Adipocyte (in vitro differentiated cells): ENCODE measurements at regions not wholly inside any gene's neighbourhood (a gene's known extent, or its start where the extent isn't known, plus 50 kb on each side); places are given as distances from the start of the nearest gene placed in this dataset.

Experiments used
- DNase-seq: peaks from one replicate; pipeline ENCODE4 v3.0.0-alpha.2; 2015; ENCODE audit warnings: low read depth
- H3K27me3 ChIP-seq: replicated peaks from 2 replicates; pipeline ENCODE4 v1.7.0; 2013; ENCODE audit warnings: mild to moderate bottlenecking, low read length, moderate library complexity; ENCODE audit not compliant: control insufficient read depth, insufficient read depth
- H3K36me3 ChIP-seq: 2 replicates; pipeline ENCODE4 v1.7.0; 2013; ENCODE audit warnings: low read length, mild to moderate bottlenecking, moderate library complexity; ENCODE audit not compliant: control insufficient read depth, insufficient read depth, severe bottlenecking
- H3K4me1 ChIP-seq: 2 replicates; pipeline ENCODE4 v1.7.0; 2013; ENCODE audit warnings: mild to moderate bottlenecking, low read length, moderate library complexity; ENCODE audit not compliant: control insufficient read depth, insufficient read depth
- H3K4me3 ChIP-seq: 2 replicates; pipeline ENCODE4 v1.7.0; 2013; ENCODE audit warnings: mild to moderate bottlenecking, low read length, moderate library complexity
- H3K9ac ChIP-seq: 2 replicates; pipeline ENCODE4 v1.7.0; 2013; ENCODE audit warnings: mild to moderate bottlenecking, low read length, moderate library complexity
- H3K9me3 ChIP-seq: 2 replicates; pipeline ENCODE4 v1.7.0; 2013; ENCODE audit warnings: mild to moderate bottlenecking, low read length, moderate library complexity; ENCODE audit not compliant: control insufficient read depth

GRCh38 chr21:26784974-26785373 lies 60.2 kb downstream of the ADAMTS1 start:
- H3K36me3 ChIP-seq: no peaks in the 10 kb centered on the region
- DNase-seq: no peak
- H3K9me3 ChIP-seq: no peaks in the 10 kb centered on the region
- H3K9ac ChIP-seq: no peak overlapping the region
- peaks cover 45% of the 10 kb centered on the region for H3K4me1 ChIP-seq
- no peak overlapping the region for H3K4me3 ChIP-seq
- H3K27me3 ChIP-seq: no peaks in the 10 kb centered on the region

GRCh38 chr21:26783466-26784195 lies 61.6 kb downstream of the ADAMTS1 start:
- Histone ChIP-seq H3K36me3 (no peaks in the 10 kb centered on the region), H3K4me1 (peaks cover 45% of the 10 kb centered on the region), H3K4me3 (no peak overlapping the region), H3K9me3 (no peaks in the 10 kb centered on the region), H3K27me3 (no peaks in the 10 kb centered on the region), H3K9ac (no peak overlapping the region)
- peak; percentile 37 for DNase-seq

- H3K36me3 ChIP-seq: no peaks in the 10 kb centered on the region
- H3K9ac ChIP-seq: no peak overlapping the region
- no peak overlapping the region for H3K4me3 ChIP-seq
- H3K9me3 ChIP-seq: no peaks in the 10 kb centered on the region
- DNase-seq: no peak
- no peaks in the 10 kb centered on the region for H3K27me3 ChIP-seq
- peaks cover 45% of the 10 kb centered on the region for H3K4me1 ChIP-seq
Observed at GRCh38 chr21:26782747-26783146, 62.5 kb downstream of the ADAMTS1 start.

- Histone ChIP-seq H3K4me1 (peaks cover 45% of the 10 kb centered on the region), H3K36me3 (no peaks in the 10 kb centered on the region), H3K9me3 (no peaks in the 10 kb centered on the region), H3K4me3 (no peak overlapping the region), H3K9ac (no peak overlapping the region), H3K27me3 (no peaks in the 10 kb centered on the region)
- no peak for DNase-seq
Observed at GRCh38 chr21:26782331-26782730, 62.9 kb downstream of the ADAMTS1 start.

GRCh38 chr21:26781331-26781730 lies 63.9 kb downstream of the ADAMTS1 start:
- no peak for DNase-seq
- Histone ChIP-seq H3K27me3 (no peaks in the 10 kb centered on the region), H3K4me3 (no peak overlapping the region), H3K36me3 (no peaks in the 10 kb centered on the region), H3K9me3 (no peaks in the 10 kb centered on the region), H3K9ac (no peak overlapping the region), H3K4me1 (peaks cover 52% of the 10 kb centered on the region)

- H3K9ac ChIP-seq: no peak overlapping the region
- H3K4me3 ChIP-seq: no peak overlapping the region
- H3K36me3 ChIP-seq: no peaks in the 10 kb centered on the region
- no peaks in the 10 kb centered on the region for H3K27me3 ChIP-seq
- peaks cover 20% of the 10 kb centered on the region for H3K4me1 ChIP-seq
- H3K9me3 ChIP-seq: no peaks in the 10 kb centered on the region
- no peak for DNase-seq
Observed at GRCh38 chr21:26777166-26777565, 68.0 kb downstream of the ADAMTS1 start.

GRCh38 chr21:26776310-26777021 lies 68.7 kb downstream of the ADAMTS1 start:
- no peaks in the 10 kb centered on the region for H3K36me3 ChIP-seq
- no peak overlapping the region for H3K4me3 ChIP-seq
- no peaks in the 10 kb centered on the region for H3K27me3 ChIP-seq
- peak; percentile 85 for DNase-seq
- no peak overlapping the region for H3K9ac ChIP-seq
- H3K9me3 ChIP-seq: no peaks in the 10 kb centered on the region
- peaks cover 13% of the 10 kb centered on the region for H3K4me1 ChIP-seq

- H3K4me1 ChIP-seq: peaks cover 15% of the 10 kb centered on the region
Observed at GRCh38 chr21:26773058-26773457, 72.2 kb downstream of the ADAMTS1 start.

GRCh38 chr21:26769613-26770188 lies 75.5 kb downstream of the ADAMTS1 start:
- H3K9me3 ChIP-seq: no peaks in the 10 kb centered on the region
- peaks cover 8% of the 10 kb centered on the region for H3K4me1 ChIP-seq
- peak overlapping the region; percentile 27 for H3K9ac ChIP-seq
- H3K27me3 ChIP-seq: no peaks in the 10 kb centered on the region
- peak; percentile 88 for DNase-seq
- H3K36me3 ChIP-seq: no peaks in the 10 kb centered on the region
- H3K4me3 ChIP-seq: no peak overlapping the region

More at GRCh38 chr21:26773058-26773457, 72.2 kb downstream of the ADAMTS1 start:
- no peak for DNase-seq
- no peaks in the 10 kb centered on the region for H3K9me3 ChIP-seq
- no peak overlapping the region for H3K9ac ChIP-seq
- H3K27me3 ChIP-seq: no peaks in the 10 kb centered on the region
- no peak overlapping the region for H3K4me3 ChIP-seq
- H3K36me3 ChIP-seq: no peaks in the 10 kb centered on the region

GRCh38 chr21:26766826-26767325 lies 78.3 kb downstream of the ADAMTS1 start:
- Histone ChIP-seq H3K4me3 (no peak overlapping the region), H3K36me3 (no peaks in the 10 kb centered on the region), H3K27me3 (no peaks in the 10 kb centered on the region), H3K9me3 (no peaks in the 10 kb centered on the region), H3K4me1 (peaks cover 8% of the 10 kb centered on the region), H3K9ac (no peak overlapping the region)
- DNase-seq: no peak

GRCh38 chr21:26761174-26761915 lies 83.9 kb downstream of the ADAMTS1 start:
- Histone ChIP-seq H3K9me3 (no peaks in the 10 kb centered on the region), H3K4me3 (no peak overlapping the region), H3K4me1 (peaks cover 24% of the 10 kb centered on the region), H3K9ac (no peak overlapping the region), H3K36me3 (no peaks in the 10 kb centered on the region), H3K27me3 (no peaks in the 10 kb centered on the region)
- DNase-seq: no peak
